Coronary artery (tissue), 2 donors: ENCODE measurements at regions not wholly inside any gene's neighbourhood (a gene's known extent, or its start where the extent isn't known, plus 50 kb on each side); places are given as distances from the start of the nearest gene placed in this dataset.

ENCODE experiments used
- DNase-seq: peaks from one replicate; pipeline ENCODE4 v3.0.0-alpha.2; 2017; ENCODE audit warnings: low spot score
- H3K27ac ChIP-seq, 2 donors: fragments of 200-600 bp; sonication (generic); one replicate each; pipeline ENCODE4 v1.5.1; 2016 to 2019
- H3K4me3 ChIP-seq: fragments of 200-600 bp; sonication (generic); 2 replicates; pipeline ENCODE4 v1.5.1; 2016; ENCODE audit warnings: mild to moderate bottlenecking, moderate library complexity
- TF ChIP-seq, protein P1 (sequence below): fragments of 200-600 bp; sonication (generic); IDR thresholded peaks from one replicate; pipeline ENCODE4 v1.5.1; 2019; ENCODE audit warnings: antibody characterized with exemption

DNA sequence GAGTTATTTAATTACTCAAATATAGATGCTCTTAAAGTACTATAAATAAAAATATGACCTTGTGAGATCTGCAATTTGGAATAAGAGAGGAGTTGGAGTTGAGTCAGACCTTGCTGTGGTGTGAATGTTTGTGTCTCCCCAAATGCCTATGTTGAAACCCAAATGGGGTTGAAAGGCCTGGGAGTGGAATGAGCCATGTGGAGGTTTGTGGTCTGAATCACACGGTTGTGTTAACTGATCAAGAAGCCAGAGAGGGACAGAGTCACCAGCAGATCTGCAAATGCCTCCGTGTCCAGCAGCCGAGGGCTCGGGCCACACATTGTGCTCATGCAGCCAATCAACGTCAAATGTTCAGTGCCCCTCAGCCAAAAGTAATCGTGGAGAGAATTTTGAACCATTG is 404.4 kb downstream of the ICE1 start:
- Histone ChIP-seq H3K4me3 (no peak overlapping the region), H3K27ac (no peak overlapping the region)
- TF ChIP-seq, protein P1, sequence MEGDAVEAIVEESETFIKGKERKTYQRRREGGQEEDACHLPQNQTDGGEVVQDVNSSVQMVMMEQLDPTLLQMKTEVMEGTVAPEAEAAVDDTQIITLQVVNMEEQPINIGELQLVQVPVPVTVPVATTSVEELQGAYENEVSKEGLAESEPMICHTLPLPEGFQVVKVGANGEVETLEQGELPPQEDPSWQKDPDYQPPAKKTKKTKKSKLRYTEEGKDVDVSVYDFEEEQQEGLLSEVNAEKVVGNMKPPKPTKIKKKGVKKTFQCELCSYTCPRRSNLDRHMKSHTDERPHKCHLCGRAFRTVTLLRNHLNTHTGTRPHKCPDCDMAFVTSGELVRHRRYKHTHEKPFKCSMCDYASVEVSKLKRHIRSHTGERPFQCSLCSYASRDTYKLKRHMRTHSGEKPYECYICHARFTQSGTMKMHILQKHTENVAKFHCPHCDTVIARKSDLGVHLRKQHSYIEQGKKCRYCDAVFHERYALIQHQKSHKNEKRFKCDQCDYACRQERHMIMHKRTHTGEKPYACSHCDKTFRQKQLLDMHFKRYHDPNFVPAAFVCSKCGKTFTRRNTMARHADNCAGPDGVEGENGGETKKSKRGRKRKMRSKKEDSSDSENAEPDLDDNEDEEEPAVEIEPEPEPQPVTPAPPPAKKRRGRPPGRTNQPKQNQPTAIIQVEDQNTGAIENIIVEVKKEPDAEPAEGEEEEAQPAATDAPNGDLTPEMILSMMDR, result no peak
- no peak for DNase-seq

DNA sequence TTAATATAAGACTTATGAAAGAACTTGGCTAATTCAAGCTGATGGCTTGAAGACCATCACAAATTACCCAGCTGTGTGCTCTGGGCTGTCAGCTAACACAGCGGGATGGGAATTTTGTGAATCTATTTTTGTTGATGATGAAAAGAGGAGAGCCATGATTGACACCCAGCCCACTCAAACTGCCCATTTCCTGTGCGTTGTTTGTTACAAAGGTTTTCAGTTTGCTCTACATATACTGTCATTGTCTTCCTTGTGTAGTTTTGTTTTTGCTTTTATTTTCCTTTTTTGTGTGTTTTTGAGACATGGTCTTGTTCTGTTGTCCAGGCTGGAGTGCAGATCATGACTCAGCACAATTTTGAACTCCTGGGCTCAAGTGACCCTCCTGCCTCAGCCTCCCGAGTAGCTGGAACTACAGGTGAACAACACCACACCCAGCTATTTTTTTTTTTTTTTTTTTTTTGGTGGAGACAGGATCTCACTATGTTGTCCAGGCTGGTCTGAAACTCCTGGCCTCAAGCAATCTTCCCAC is 400.3 kb downstream of the ICE1 start:
- TF ChIP-seq, protein P1, result no peak
- Histone ChIP-seq H3K4me3 (no peak overlapping the region), H3K27ac (no peak overlapping the region)
- no peak for DNase-seq

DNA sequence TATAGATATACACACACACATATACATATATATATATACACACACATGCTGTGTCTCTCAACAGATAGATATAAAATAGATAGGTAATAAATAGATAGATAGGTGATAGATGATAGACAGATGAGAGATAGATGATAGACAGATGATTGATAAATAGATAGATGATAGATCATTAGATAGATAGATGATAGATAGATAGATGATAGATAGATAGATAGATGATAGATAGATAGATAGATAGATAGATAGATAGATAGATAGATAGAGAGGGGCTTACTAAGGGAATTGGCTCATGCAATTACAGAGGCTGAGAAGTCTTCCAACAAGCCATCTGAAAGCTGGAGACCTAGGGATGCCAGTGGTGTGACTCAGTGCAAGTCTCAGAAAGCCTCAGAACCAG is 394.5 kb downstream of the ICE1 start:
- TF ChIP-seq, protein P1, result no peak
- Histone ChIP-seq H3K4me3 (no peak overlapping the region), H3K27ac (no peak overlapping the region)
- no peak for DNase-seq

DNA sequence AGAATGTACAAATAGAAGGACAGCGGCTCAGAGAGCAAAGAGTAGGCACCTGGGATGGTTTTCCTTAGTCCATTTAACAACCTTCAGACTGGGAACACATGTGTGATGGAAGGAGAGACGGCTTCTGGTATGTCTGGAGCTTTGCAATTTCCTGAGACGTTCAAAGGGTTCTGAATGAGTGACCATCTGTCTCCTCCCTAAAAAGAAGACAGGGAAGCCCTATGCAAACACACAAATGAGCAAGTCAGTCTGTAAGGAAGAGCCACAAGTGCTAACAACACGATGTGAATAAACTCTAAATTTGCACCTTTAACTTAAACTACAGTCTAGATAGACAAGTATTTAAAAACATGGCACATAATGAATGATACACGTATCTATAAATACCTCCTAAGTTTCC is 391.0 kb downstream of the ICE1 start:
- no peak for DNase-seq

DNA sequence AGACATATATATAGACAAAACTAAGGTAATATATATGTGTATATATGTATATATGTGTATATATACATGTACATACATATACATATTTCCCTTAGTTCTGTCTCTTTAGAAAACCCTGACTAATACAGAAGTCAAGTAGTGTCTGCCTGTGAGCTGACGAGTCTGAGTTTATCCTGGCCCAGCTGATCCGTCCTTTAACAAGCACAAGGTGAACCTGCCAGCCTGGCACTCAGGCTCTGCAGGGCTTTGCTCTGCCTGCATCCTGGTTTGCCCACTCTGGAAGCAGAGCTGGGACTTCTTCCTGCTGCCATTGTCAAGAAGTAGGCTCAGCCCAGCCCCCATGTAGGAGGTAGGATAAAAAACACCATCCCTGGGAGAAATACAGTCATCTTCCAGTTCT is 388.0 kb downstream of the ICE1 start:
- TF ChIP-seq, protein P1, result no peak
- no peak for DNase-seq
- Histone ChIP-seq H3K4me3 (no peak overlapping the region), H3K27ac (no peak overlapping the region)

More for the DNA sequence above, 391.0 kb downstream of the ICE1 start:
- Histone ChIP-seq H3K27ac (no peak overlapping the region), H3K4me3 (no peak overlapping the region)
- TF ChIP-seq, protein P1, result no peak

DNA sequence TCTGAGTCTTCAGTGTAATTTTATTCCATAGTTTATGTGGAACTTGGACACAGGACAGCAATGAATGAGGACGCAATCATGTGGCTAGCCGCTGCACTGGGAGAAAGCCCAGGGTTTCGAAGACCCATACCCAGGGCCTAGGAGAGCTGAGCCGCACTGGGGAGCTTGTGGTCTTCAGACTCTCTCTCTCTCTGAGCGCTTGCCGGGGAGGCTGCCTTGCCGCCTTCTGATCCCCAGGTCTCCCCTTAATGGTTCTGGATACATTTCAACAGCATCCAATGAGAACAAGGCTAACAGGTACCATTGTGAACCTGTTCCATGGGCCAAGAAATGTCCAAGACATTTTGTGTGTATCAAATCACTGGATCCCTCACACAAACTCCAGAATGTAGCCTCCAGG is 383.4 kb downstream of the ICE1 start:
- Histone ChIP-seq H3K27ac (no peak overlapping the region), H3K4me3 (no peak overlapping the region)
- TF ChIP-seq, protein P1, result no peak
- DNase-seq, result no peak

DNA sequence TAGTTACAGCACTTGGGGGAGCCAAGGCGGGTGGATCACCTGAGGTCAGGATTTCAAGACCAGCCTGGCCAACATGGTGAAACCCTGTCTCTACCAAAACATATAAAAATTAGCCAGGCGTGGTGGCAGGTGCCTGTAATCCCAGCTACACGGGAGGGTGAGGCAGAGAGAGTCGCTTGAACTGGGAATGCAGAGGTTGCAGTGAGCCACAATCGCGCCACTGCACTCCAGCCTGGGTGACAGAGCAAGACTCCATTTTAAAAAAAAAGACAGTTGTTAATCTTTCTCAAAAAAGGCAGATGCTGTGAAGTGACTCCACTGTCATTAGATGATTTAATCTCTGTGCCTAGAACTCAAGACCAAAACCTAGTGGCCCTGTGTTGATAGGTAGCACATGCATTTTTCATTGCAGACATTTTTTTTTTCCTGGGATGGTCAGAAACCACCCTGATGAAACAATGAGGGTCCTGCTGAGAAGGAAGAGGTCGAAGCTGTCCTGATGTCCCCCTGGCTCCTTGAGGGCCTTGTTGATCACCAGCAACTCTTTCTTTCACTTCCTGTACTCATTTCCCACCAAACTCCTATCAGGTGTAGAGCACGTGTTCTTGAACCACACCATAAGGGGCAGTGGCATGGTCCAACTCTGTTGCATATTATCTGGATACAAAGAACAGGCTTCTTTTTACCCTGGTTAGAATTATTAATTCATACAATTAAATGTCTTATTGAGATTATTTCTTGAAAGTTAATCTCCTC is 382.2 kb downstream of the ICE1 start:
- TF ChIP-seq, protein P1, result no peak
- DNase-seq, result no peak
- Histone ChIP-seq H3K4me3 (no peak overlapping the region), H3K27ac (no peak overlapping the region)
